NCI-H128 (cell line): ENCODE measurements at regions not wholly inside any gene's neighbourhood (a gene's known extent, or its start where the extent isn't known, plus 50 kb on each side); places are given as distances from the start of the nearest gene placed in this dataset.
"Not testable (repeated sequence)": the region's sequence is repeated elsewhere in the genome, so short reads cannot be mapped to it uniquely, and the experiment has no call there.

Experiments
- DNase-seq: peaks from one replicate; lab custom pipeline; 2025; ENCODE audit not compliant: unreplicated experiment; lab: John Stamatoyannopoulos, UW

GRCh38 chr12:126396536-126396935 is 1331.3 kb downstream of the AACS start:
- no peak for DNase-seq

- no peak for DNase-seq
Observed at GRCh38 chr12:126397071-126397581, 1331.9 kb downstream of the AACS start.

GRCh38 chr12:126397660-126398059 is 1332.4 kb downstream of the AACS start:
- no peak for DNase-seq

DNA sequence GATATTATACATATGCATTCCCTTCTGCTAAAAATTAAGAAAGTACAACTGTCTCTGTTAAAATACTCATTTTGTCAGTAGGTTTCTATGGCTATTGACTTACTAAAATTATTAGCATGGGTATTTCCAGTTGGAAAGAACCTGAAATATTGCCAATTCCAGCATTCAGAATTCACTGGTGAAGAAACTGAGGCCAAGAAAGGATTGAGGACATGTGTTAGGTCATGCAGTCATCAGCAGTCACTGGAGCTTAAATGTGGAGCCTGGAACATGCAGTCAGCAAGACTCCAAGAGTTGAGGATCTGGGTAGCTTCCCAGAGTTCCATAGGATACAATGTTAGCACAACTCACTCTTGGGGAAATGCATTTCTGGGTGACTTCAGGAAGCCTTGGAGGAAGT is 1335.6 kb downstream of the AACS start:
- no peak for DNase-seq

- DNase-seq: no peak
Observed at GRCh38 chr12:126404293-126404881, 1339.2 kb downstream of the AACS start.

- no peak for DNase-seq
Observed at GRCh38 chr12:126418400-126418799, 1353.2 kb downstream of the AACS start.

DNA sequence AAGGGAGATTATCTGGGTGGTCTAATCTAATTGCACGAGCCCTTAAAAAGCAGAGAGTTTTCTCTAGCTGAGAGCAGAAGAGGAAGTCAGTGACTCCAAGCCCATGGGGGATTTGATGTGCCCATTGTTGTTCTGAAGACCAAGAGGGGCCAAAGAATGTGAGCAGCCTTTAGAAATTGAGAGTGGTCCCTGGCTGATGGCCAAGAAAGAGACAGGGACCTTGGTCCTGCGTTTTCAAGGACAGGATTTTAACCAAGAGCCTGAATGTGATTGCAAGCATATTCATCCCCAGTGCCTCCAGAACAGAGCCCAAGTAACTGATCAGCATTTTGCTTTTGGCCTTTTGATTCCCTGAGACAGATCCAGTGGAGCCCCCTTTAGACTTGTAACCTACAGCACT is 1353.9 kb downstream of the AACS start:
- DNase-seq: no peak

DNA sequence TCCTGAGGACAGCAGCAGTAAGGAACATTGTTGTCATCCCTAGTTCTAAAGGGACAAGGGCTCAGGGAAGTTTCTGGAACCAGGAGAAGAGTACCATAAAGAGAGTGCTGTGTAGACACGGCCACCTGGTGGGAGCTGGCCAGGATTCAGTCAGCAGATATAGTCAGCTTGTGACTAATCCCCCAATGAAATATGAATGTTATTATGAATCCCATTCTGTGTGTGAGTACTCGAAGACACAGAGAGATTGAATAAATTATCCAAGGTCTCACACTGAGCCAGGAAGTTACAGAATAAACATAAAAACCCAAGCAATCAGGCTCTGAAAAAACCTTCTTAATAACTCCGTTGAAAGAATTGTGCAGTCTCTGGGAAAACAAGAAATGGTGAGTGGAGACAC is 1359.5 kb downstream of the AACS start:
- no peak for DNase-seq

GRCh38 chr12:126425264-126425663 is 1360.0 kb downstream of the AACS start:
- DNase-seq: no peak

- no peak for DNase-seq
Observed at GRCh38 chr12:126428769-126429168, 1363.5 kb downstream of the AACS start.

DNA sequence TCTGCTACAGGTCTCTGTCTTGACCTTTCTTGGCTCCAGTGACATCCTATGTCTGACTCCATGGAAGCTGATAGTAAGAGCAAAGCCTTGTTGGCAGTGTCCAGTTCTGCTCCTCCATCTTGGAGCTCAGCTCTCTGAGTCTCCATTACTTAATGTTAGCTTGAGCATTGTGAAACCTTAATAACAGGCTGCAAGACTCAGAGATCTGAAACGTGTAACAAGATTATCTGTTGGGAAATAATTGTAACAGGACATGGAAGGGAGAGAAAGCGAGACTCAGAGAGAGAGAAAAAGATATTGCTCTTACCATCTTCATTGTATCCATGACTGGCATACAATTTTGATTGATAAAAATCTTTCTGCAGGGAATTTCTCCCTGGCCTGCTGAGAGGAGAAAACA is 1365.7 kb downstream of the AACS start:
- DNase-seq: no peak

DNA sequence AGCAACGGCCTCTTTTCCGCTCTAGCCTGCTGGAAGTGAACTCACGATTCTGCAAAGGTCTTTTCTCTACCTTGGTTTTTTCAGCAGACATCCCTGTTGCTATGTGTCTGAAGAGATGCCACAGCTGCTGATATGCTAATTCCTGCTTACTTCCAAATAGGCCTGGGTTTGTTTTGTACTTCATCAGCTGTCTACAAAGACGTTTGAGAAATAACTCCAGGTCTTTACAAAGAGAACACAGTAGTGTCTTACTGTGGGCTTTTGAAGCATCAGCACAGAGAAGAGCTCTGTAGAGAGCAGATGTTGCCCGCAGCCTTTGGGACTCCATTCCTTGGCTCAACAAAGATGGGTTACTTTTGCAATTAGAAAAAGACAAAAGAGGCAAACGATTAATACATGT is 1366.5 kb downstream of the AACS start:
- no peak for DNase-seq

GRCh38 chr12:126432780-126433179 is 1367.5 kb downstream of the AACS start:
- DNase-seq: no peak

DNA sequence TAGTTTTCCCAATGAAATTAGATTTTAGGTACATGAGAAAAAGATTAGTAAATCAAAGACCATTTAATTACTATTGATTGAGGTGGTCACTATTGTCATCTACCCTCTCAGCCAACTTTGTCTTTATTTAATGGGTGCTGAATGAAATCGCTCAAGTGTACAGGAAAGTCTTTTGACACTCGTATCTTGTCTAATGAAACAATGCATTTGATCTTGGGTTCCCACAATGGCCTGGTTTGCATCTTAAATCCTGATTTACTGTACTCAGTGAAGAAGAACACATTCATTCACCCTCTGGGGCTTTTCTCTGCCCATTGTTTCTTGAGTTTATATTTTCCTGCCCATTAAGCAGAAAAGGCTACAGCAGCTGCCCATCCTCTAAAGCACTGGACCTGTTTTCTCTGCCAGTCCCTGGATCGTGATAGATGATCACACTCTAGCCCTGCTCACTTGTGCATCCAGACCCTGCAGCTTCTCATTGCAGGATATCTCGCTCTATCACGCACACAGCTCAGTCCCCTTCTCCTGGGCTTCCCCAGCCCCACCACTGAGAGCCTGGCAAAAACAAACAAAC is 1369.3 kb downstream of the AACS start:
- no peak for DNase-seq

- DNase-seq: no peak
Observed at GRCh38 chr12:126436041-126436440, 1370.8 kb downstream of the AACS start.

GRCh38 chr12:126437934-126438333 is 1372.7 kb downstream of the AACS start:
- no peak for DNase-seq

GRCh38 chr12:126443977-126444376 is 1378.7 kb downstream of the AACS start:
- DNase-seq: no peak

GRCh38 chr12:126447346-126447745 is 1382.1 kb downstream of the AACS start:
- DNase-seq: no peak

GRCh38 chr12:126451809-126452208 is 1386.6 kb downstream of the AACS start:
- DNase-seq: no peak

DNA sequence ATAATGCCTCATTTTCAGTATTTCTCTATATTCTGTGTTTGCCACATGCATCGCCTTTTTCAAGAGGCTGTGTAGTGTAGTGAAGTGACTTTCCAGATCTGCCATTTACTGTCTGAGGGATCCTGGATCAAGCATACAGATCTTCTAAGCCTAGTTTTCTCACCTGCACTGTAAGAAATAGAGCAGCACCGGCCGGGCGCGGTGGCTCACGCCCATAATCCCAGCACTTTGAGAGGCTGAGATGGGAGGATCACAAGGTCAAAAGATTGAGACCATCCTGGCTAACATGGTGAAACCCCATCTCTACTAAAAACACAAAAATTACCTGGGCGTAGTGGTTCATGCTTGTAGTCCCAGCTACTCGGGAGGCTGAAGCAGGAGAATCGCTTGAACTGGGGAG is 1387.5 kb downstream of the AACS start:
- DNase-seq: not testable (repeated sequence)

GRCh38 chr12:126454581-126454980 is 1389.3 kb downstream of the AACS start:
- no peak for DNase-seq

- no peak for DNase-seq
Observed at GRCh38 chr12:126457776-126458175, 1392.5 kb downstream of the AACS start.

GRCh38 chr12:126464153-126464552 is 1398.9 kb downstream of the AACS start:
- DNase-seq: no peak
